ENCODE measurements at regions not wholly inside any gene's neighbourhood (a gene's known extent, or its start where the extent isn't known, plus 50 kb on each side); places are given as distances from the start of the nearest gene placed in this dataset.

DNA sequence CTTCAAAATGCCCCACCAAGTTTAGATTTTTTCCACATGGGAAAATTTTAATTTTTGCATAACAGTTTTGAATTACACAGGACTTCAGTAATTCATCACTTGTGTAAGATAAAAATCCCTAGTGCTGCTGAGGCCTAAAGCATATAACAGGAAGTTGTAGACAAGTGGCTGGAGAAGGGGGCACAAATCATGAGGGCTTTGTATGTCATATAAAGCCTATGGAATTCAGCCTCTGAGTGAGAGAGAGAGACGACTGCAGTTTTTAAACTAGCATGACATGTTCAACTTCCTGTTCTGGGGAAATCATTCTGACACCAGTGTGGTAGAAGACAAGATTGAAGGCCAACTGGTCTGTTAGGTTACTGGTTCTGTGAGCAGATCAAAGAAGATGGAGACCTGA lies 187.3 kb upstream of the CHST9 start:
- H3K9me1 ChIP-seq (replicated peaks; ENCODE audit: control insufficient read depth, extremely low read depth, insufficient read depth, low read length) = no peaks in the 10 kb centered on the region
- TF ChIP-seq JUN (IDR thresholded peaks at IDR 0.05; ENCODE audit: borderline replicate concordance, insufficient read depth, insufficient read length, low read depth) = no peak
- TF ChIP-seq EZH2 (IDR thresholded peaks at IDR 0.05; ENCODE audit: borderline replicate concordance, low read depth, low read length, severe bottlenecking) = no peak
- TF ChIP-seq, protein P1, sequence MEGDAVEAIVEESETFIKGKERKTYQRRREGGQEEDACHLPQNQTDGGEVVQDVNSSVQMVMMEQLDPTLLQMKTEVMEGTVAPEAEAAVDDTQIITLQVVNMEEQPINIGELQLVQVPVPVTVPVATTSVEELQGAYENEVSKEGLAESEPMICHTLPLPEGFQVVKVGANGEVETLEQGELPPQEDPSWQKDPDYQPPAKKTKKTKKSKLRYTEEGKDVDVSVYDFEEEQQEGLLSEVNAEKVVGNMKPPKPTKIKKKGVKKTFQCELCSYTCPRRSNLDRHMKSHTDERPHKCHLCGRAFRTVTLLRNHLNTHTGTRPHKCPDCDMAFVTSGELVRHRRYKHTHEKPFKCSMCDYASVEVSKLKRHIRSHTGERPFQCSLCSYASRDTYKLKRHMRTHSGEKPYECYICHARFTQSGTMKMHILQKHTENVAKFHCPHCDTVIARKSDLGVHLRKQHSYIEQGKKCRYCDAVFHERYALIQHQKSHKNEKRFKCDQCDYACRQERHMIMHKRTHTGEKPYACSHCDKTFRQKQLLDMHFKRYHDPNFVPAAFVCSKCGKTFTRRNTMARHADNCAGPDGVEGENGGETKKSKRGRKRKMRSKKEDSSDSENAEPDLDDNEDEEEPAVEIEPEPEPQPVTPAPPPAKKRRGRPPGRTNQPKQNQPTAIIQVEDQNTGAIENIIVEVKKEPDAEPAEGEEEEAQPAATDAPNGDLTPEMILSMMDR (IDR thresholded peaks at IDR 0.05; ENCODE audit: extremely low read depth in 1 of 2, insufficient read depth in 1 of 2, low read depth in 1 of 2, low read length in 2 of 2) = no peak
- no peaks in the 10 kb centered on the region for H3K9me3 ChIP-seq (replicated peaks; ENCODE audit: control insufficient read depth, insufficient read depth, low read length)
- H2AFZ ChIP-seq (ENCODE audit: low read depth, low read length) = no peak overlapping the region
- no peaks in the 10 kb centered on the region for H4K20me1 ChIP-seq (replicated peaks; ENCODE audit: control insufficient read depth, extremely low read depth, insufficient read depth, low read length)
- no peaks in the 10 kb centered on the region for H3K36me3 ChIP-seq (ENCODE audit: control insufficient read depth in 2 of 2, extremely low read depth in 1 of 2, insufficient read depth in 2 of 2, low read length in 2 of 2)
- dilution Hi-C loops (cut with MboI; ENCODE audit: extremely low pct_ligation_motif_present, low sequenced_read_pairs) = no loop called here
- H3K27ac ChIP-seq (ENCODE audit: insufficient read depth, low read depth, low read length) = no peak overlapping the region
- FAIRE-seq (no peak), DNase-seq (ENCODE audit: low read depth, low spot score) (no peak)
- no TSS peak for BruUV-seq (replicated peaks)
- no peaks in the 10 kb centered on the region for H3K27me3 ChIP-seq (ENCODE audit: control insufficient read depth in 2 of 2, insufficient read depth in 2 of 2, low read length in 2 of 2)
- ChIA-PET POLR2A (no interaction called here), CTCF (no interaction called here)
- intact Hi-C loops (cut with micrococcal nuclease) = no loop called here
- H3K4me3 ChIP-seq (replicated peaks in 1 of 3; ENCODE audit: insufficient read depth in 1 of 3, low read depth in 1 of 3, low read length in 3 of 3) = no peak overlapping the region
- no peak overlapping the region for H3K9ac ChIP-seq (replicated peaks; ENCODE audit: extremely low read depth, insufficient read depth, low read length)
- no peaks in the 10 kb centered on the region for H3K79me2 ChIP-seq (ENCODE audit: control insufficient read depth, insufficient read depth, low read length)
- no peaks in the 10 kb centered on the region for H3K4me1 ChIP-seq (ENCODE audit: control insufficient read depth, extremely low read depth, insufficient read depth, low read length)
- H3K4me2 ChIP-seq (ENCODE audit: insufficient read depth, low read length) = no peak overlapping the region

DNA sequence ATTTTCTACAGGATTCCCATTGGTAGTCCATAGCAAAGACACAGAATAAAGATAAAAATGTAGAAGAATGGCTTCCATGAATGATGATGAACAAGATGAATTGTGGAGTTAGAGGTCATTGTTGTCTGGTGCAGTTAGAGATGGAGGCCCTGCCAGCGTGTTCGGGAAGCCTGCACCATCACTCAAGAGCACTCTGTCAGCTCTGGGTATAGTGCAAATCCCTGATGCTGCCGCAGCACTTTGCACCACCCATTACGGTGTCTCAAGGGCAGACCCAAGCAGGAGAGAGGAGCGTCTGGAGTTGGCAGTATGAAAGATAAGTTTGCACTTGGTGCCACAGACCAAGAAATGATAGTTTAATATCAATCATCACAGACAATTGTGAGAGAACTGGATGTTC lies 181.6 kb upstream of the CHST9 start:
- ChIA-PET POLR2A (no interaction called here), CTCF (no interaction called here)
- BruUV-seq (replicated peaks) = no TSS peak
- H3K4me3 ChIP-seq (replicated peaks in 1 of 3; ENCODE audit: insufficient read depth in 1 of 3, low read depth in 1 of 3, low read length in 3 of 3) = no peak overlapping the region
- no peaks in the 10 kb centered on the region for H3K27me3 ChIP-seq (ENCODE audit: control insufficient read depth in 2 of 2, insufficient read depth in 2 of 2, low read length in 2 of 2)
- no peaks in the 10 kb centered on the region for H3K9me1 ChIP-seq (replicated peaks; ENCODE audit: control insufficient read depth, extremely low read depth, insufficient read depth, low read length)
- DNase-seq (ENCODE audit: low read depth, low spot score) (no peak), FAIRE-seq (no peak)
- no peak overlapping the region for H3K27ac ChIP-seq (ENCODE audit: insufficient read depth, low read depth, low read length)
- H3K4me1 ChIP-seq (ENCODE audit: control insufficient read depth, extremely low read depth, insufficient read depth, low read length) = no peaks in the 10 kb centered on the region
- H3K4me2 ChIP-seq (ENCODE audit: insufficient read depth, low read length) = no peak overlapping the region
- H3K9me3 ChIP-seq (replicated peaks; ENCODE audit: control insufficient read depth, insufficient read depth, low read length) = no peaks in the 10 kb centered on the region
- intact Hi-C loops (cut with micrococcal nuclease) = no loop called here
- dilution Hi-C loops (cut with MboI; ENCODE audit: extremely low pct_ligation_motif_present, low sequenced_read_pairs) = no loop called here
- TF ChIP-seq FOS (IDR thresholded peaks at IDR 0.05; ENCODE audit: borderline replicate concordance, insufficient read depth, low read length) (no peak), GATA2 (IDR thresholded peaks at IDR 0.05; ENCODE audit: insufficient read depth, insufficient read length, low read depth, low read length) (no peak), EZH2 (IDR thresholded peaks at IDR 0.05; ENCODE audit: borderline replicate concordance, low read depth, low read length, severe bottlenecking) (no peak), POLR2A (IDR thresholded peaks at IDR 0.05; ENCODE audit: low read depth, low read length) (no peak), POLR2AphosphoS5 (IDR thresholded peaks at IDR 0.05; ENCODE audit: insufficient read depth, low read depth, low read length) (no peak), MYC (IDR thresholded peaks at IDR 0.05; ENCODE audit: low read depth, low read length) (no peak), JUN (IDR thresholded peaks at IDR 0.05; ENCODE audit: borderline replicate concordance, insufficient read depth, insufficient read length, low read depth) (no peak)
- TF ChIP-seq, protein P2, sequence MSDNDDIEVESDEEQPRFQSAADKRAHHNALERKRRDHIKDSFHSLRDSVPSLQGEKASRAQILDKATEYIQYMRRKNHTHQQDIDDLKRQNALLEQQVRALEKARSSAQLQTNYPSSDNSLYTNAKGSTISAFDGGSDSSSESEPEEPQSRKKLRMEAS (IDR thresholded peaks at IDR 0.05; ENCODE audit: insufficient read depth, insufficient read length) = no peak
- TF ChIP-seq, protein P1 (IDR thresholded peaks at IDR 0.05; ENCODE audit: extremely low read depth in 1 of 2, insufficient read depth in 1 of 2, low read depth in 1 of 2, low read length in 2 of 2) = no peak
- H2AFZ ChIP-seq (ENCODE audit: low read depth, low read length) = no peak overlapping the region
- no peaks in the 10 kb centered on the region for H3K79me2 ChIP-seq (ENCODE audit: control insufficient read depth, insufficient read depth, low read length)
- no peaks in the 10 kb centered on the region for H4K20me1 ChIP-seq (replicated peaks; ENCODE audit: control insufficient read depth, extremely low read depth, insufficient read depth, low read length)
- H3K9ac ChIP-seq (replicated peaks; ENCODE audit: extremely low read depth, insufficient read depth, low read length) = no peak overlapping the region
- H3K36me3 ChIP-seq (ENCODE audit: control insufficient read depth in 2 of 2, extremely low read depth in 1 of 2, insufficient read depth in 2 of 2, low read length in 2 of 2) = no peaks in the 10 kb centered on the region
